GM21723 (cell line): ENCODE measurements at regions not wholly inside any gene's neighbourhood (a gene's known extent, or its start where the extent isn't known, plus 50 kb on each side); places are given as distances from the start of the nearest gene placed in this dataset.
A peak's percentile ranks its signal among the peaks of the same experiment; 100 is the strongest.

Experiments
- ATAC-seq: cut with Tn5 transposase; IDR thresholded peaks from one replicate; pipeline ENCODE4 v1.9.1; 2021; ENCODE audit warnings: mild to moderate bottlenecking, moderate library complexity; ENCODE audit not compliant: unreplicated experiment

- ATAC-seq, result no peak
These were observed 166.7 kb upstream of the SGO1 start for GRCh38 chr3:20352546-20353179.

- ATAC-seq, result no peak
These were observed 164.4 kb upstream of the SGO1 start for GRCh38 chr3:20350449-20350848.

- no peak for ATAC-seq
These were observed 160.9 kb upstream of the SGO1 start for GRCh38 chr3:20346916-20347315.

GRCh38 chr3:20346369-20346768 lies 160.4 kb upstream of the SGO1 start:
- no peak for ATAC-seq

GRCh38 chr3:20344400-20344959 lies 158.5 kb upstream of the SGO1 start:
- ATAC-seq, result no peak

- no peak for ATAC-seq
These were observed 157.8 kb upstream of the SGO1 start for GRCh38 chr3:20343790-20344189.

- peak; percentile 99 for ATAC-seq
These were observed 154.4 kb upstream of the SGO1 start for GRCh38 chr3:20340324-20340928.

GRCh38 chr3:20336572-20336971 lies 150.6 kb upstream of the SGO1 start:
- no peak for ATAC-seq

GRCh38 chr3:20334842-20335241 lies 148.8 kb upstream of the SGO1 start:
- no peak for ATAC-seq

GRCh38 chr3:20327889-20328288 lies 141.9 kb upstream of the SGO1 start:
- ATAC-seq, result no peak

- ATAC-seq, result no peak
These were observed 140.5 kb upstream of the SGO1 start for GRCh38 chr3:20326541-20326940.

GRCh38 chr3:20325563-20325962 lies 139.6 kb upstream of the SGO1 start:
- ATAC-seq, result no peak

GRCh38 chr3:20324664-20325478 lies 138.9 kb upstream of the SGO1 start:
- ATAC-seq, result peak; percentile 100

GRCh38 chr3:20323307-20323927 lies 137.4 kb upstream of the SGO1 start:
- ATAC-seq, result no peak

- ATAC-seq, result no peak
These were observed 136.1 kb upstream of the SGO1 start for GRCh38 chr3:20322085-20322484.

- ATAC-seq, result no peak
These were observed 135.5 kb upstream of the SGO1 start for GRCh38 chr3:20321391-20322047.

- no peak for ATAC-seq
These were observed 134.5 kb upstream of the SGO1 start for GRCh38 chr3:20320489-20320888.

GRCh38 chr3:20319551-20319950 lies 133.5 kb upstream of the SGO1 start:
- no peak for ATAC-seq

- ATAC-seq, result no peak
These were observed 131.6 kb upstream of the SGO1 start for GRCh38 chr3:20317616-20318015.

- ATAC-seq, result no peak
These were observed 130.2 kb upstream of the SGO1 start for GRCh38 chr3:20316238-20316637.

- no peak for ATAC-seq
These were observed 124.6 kb upstream of the SGO1 start for GRCh38 chr3:20310629-20311028.
